ENCODE measurements at regions not wholly inside any gene's neighbourhood (a gene's known extent, or its start where the extent isn't known, plus 50 kb on each side); places are given as distances from the start of the nearest gene placed in this dataset.

DNA sequence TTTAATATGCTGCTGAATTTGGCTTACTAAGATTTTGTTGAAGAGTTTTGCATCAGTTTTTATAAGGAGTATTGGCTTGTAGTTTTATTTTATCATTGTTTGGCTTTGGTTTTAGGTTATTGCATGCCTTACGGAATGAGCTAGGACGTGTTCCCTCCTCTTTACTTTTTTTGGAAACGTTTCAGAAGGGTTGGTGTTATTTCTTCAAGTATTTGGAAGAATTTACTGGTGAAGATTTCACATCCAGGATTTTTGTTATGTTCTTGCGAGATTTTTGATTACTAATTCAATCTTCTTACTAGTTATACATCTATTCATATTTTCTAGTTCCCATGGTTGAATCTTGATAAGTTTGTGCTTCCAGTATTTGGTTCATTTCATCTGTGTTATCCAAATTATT, 823.2 kb downstream of the SLC6A15 start:
- Histone ChIP-seq H3K4me1 (no peaks in the 10 kb centered on the region), H3K27ac (no peak overlapping the region), H3K9me3 (no peaks in the 10 kb centered on the region), H3K27me3 (no peaks in the 10 kb centered on the region), H3K4me3 (no peak overlapping the region), H3K36me3 (no peaks in the 10 kb centered on the region)
- intact Hi-C loops (cut with DNase I): no loop called here
- 61 to 67% methylated on average over 4 of the region's 4 CpGs for WGBS, 2 donors
- TF ChIP-seq EP300 (IDR thresholded peaks at IDR 0.05) (no peak), POLR2AphosphoS5 (IDR thresholded peaks at IDR 0.05) (no peak), POLR2A (IDR thresholded peaks at IDR 0.05) (no peak), CTCF (IDR thresholded peaks at IDR 0.05) (no peak)
- no peak for DNase-seq

- no peaks in the 10 kb centered on the region for H3K27me3 ChIP-seq
- 65 to 75% methylated on average over 3 of the region's 3 CpGs for WGBS, 2 donors
- H3K4me1 ChIP-seq: peaks cover 0 to 7% (median 0%) of the 10 kb centered on the region in 4 donors
- H3K27ac ChIP-seq: no peak overlapping the region
- DNase-seq: no peak
- TF ChIP-seq EP300 (IDR thresholded peaks at IDR 0.05): no peak
- TF ChIP-seq POLR2A (IDR thresholded peaks at IDR 0.05): no peak
- no peak for TF ChIP-seq CTCF (IDR thresholded peaks at IDR 0.05)
- no peak for TF ChIP-seq POLR2AphosphoS5 (IDR thresholded peaks at IDR 0.05)
- H3K36me3 ChIP-seq: no peaks in the 10 kb centered on the region
- no peaks in the 10 kb centered on the region for H3K9me3 ChIP-seq
- intact Hi-C loops (cut with DNase I): no loop called here
- H3K4me3 ChIP-seq: no peak overlapping the region
Observed at GRCh38 chr12:84085046-84085445, 827.6 kb downstream of the SLC6A15 start.

DNA sequence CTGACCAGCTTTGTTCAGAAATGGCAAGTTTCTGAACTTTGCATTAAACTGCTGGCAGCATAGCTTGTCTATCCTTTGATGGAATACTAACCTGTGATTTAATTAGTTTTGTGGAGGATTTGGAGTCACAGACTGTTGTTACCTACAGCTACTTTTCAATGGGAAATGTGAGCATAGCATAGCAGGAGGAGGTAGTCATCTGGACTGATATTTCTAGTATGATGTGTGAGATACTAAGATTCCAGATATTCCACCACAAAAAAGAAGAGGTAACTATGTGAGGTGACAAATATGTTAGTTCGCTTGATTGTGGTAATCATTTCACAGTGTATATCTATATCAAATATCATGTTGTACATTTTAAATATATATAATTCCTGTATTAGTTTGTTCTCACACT, 833.0 kb downstream of the SLC6A15 start:
- 90 to 96% methylated on average over 1 of the region's 1 CpG for WGBS, 2 donors
- Histone ChIP-seq H3K4me1 (peaks cover 0 to 16% (median 0%) of the 10 kb centered on the region in 4 donors), H3K9me3 (no peaks in the 10 kb centered on the region), H3K27me3 (no peaks in the 10 kb centered on the region), H3K4me3 (no peak overlapping the region), H3K36me3 (no peaks in the 10 kb centered on the region), H3K27ac (no peak overlapping the region)
- no peak for TF ChIP-seq POLR2A (IDR thresholded peaks at IDR 0.05)
- TF ChIP-seq CTCF (IDR thresholded peaks at IDR 0.05): no peak
- TF ChIP-seq EP300 (IDR thresholded peaks at IDR 0.05): no peak
- TF ChIP-seq POLR2AphosphoS5 (IDR thresholded peaks at IDR 0.05): no peak
- intact Hi-C loops (cut with DNase I): no loop called here
- DNase-seq: no peak

DNA sequence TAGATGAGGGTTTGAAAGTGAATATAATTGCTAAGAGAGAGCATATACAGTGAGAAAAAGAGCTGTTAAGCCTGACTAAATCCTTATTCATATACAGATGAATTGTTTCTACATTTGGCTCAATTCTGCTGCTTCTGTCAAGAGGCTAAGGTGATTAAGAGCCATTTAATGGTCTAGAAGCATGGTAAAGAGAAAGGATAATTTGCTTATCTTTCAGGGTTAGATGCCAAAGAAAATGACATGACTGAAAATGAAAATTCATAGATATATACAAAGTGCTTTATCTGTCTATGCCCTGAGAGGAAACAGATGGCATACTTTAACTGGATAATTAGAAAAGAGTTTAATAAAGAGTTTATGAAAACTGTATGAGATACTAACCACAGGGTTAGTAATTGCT, 834.9 kb downstream of the SLC6A15 start:
- TF ChIP-seq CTCF (IDR thresholded peaks at IDR 0.05) (no peak), EP300 (IDR thresholded peaks at IDR 0.05) (no peak), POLR2AphosphoS5 (IDR thresholded peaks at IDR 0.05) (no peak), POLR2A (IDR thresholded peaks at IDR 0.05) (no peak)
- no peak for DNase-seq
- Histone ChIP-seq H3K27me3 (no peaks in the 10 kb centered on the region), H3K36me3 (no peaks in the 10 kb centered on the region), H3K4me3 (no peak overlapping the region), H3K27ac (no peak overlapping the region), H3K9me3 (no peaks in the 10 kb centered on the region), H3K4me1 (peaks cover 0 to 9% (median 0%) of the 10 kb centered on the region in 4 donors)
- intact Hi-C loops (cut with DNase I): no loop called here

DNA sequence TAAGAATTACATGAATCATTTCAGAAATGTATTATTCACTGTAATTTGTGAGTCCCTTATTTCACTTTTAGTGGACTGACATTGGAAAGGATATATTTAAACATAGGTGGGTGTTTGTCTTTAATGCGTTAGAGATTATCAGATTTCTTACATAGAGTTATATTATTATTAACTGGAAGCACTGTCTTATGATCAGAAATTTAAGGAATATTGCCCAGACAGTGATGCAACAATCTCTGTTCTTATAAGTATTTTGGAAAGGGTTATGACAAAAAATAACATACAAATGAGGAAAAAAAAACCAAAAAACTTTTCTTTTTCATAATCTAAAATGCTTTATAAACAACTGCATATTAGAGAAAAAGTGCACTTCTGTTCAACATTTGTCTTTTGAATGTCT, 836.6 kb downstream of the SLC6A15 start:
- peaks cover 0 to 9% (median 0%) of the 10 kb centered on the region in 4 donors for H3K4me1 ChIP-seq
- no peaks in the 10 kb centered on the region for H3K36me3 ChIP-seq
- H3K27me3 ChIP-seq: no peaks in the 10 kb centered on the region
- TF ChIP-seq POLR2A (IDR thresholded peaks at IDR 0.05): no peak
- no peak for TF ChIP-seq CTCF (IDR thresholded peaks at IDR 0.05)
- TF ChIP-seq POLR2AphosphoS5 (IDR thresholded peaks at IDR 0.05): no peak
- TF ChIP-seq EP300 (IDR thresholded peaks at IDR 0.05): no peak
- 93 to 96% methylated on average over 1 of the region's 1 CpG for WGBS, 2 donors
- intact Hi-C loops (cut with DNase I): no loop called here
- H3K4me3 ChIP-seq: no peak overlapping the region
- H3K9me3 ChIP-seq: no peaks in the 10 kb centered on the region
- DNase-seq: no peak
- H3K27ac ChIP-seq: no peak overlapping the region

All from sigmoid colon (tissue), 6 donors.